ENCODE measurements at regions not wholly inside any gene's neighbourhood (a gene's known extent, or its start where the extent isn't known, plus 50 kb on each side); places are given as distances from the start of the nearest gene placed in this dataset.

DNA sequence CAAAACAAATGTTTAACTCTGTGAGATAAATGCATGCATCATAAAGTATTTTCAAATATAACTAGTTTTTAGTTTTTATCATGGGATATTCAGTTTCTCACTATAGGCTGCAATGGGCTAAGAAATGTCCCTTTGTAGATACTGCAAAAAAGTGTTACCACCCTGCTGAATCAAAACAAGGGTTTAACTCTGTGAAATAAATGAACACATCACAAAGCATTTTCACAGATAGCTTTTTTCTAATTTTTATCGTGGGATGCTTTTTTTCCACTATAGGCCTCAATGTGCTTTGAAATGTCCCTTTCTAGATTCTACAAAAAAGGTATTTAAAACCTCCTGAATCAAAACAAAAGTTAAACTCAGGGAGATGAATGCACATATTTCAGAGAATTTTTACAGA, 541.1 kb downstream of the KCNJ18 start:
- CTCF ChIA-PET, result no interaction called here
- no peak for FAIRE-seq
- BruUV-seq (replicated peaks), result no TSS peak

More for the DNA sequence above, 541.1 kb downstream of the KCNJ18 start:
- H2AFZ ChIP-seq (ENCODE audit: low read depth, low read length), result no peak overlapping the region
- intact Hi-C loops (cut with micrococcal nuclease), result loop anchor here (10.0 kb wide), 1 partner anchor 121 kb away; no protein-coding TSS in a partner anchor
- H3K27me3 ChIP-seq (ENCODE audit: control insufficient read depth in 2 of 2, insufficient read depth in 2 of 2, low read length in 2 of 2), result no peaks in the 10 kb centered on the region
- no peak overlapping the region for H3K4me3 ChIP-seq (replicated peaks in 1 of 3; ENCODE audit: insufficient read depth in 1 of 3, low read depth in 1 of 3, low read length in 3 of 3)
- dilution Hi-C loops (cut with MboI; ENCODE audit: extremely low pct_ligation_motif_present, low sequenced_read_pairs), result no loop called here
- H3K27ac ChIP-seq (ENCODE audit: insufficient read depth, low read depth, low read length), result no peak overlapping the region
- H3K4me2 ChIP-seq (ENCODE audit: insufficient read depth, low read length), result no peak overlapping the region
- no peaks in the 10 kb centered on the region for H3K36me3 ChIP-seq (ENCODE audit: control insufficient read depth in 2 of 2, extremely low read depth in 1 of 2, insufficient read depth in 2 of 2, low read length in 2 of 2)
- H3K9me1 ChIP-seq (replicated peaks; ENCODE audit: control insufficient read depth, extremely low read depth, insufficient read depth, low read length), result no peaks in the 10 kb centered on the region
- no peak overlapping the region for H3K9ac ChIP-seq (replicated peaks; ENCODE audit: extremely low read depth, insufficient read depth, low read length)
- no peak for DNase-seq (ENCODE audit: low read depth, low spot score)
- H4K20me1 ChIP-seq (replicated peaks; ENCODE audit: control insufficient read depth, extremely low read depth, insufficient read depth, low read length), result no peaks in the 10 kb centered on the region
- POLR2A ChIA-PET, result no interaction called here
- H3K9me3 ChIP-seq (replicated peaks; ENCODE audit: control insufficient read depth, insufficient read depth, low read length), result no peaks in the 10 kb centered on the region
- no peaks in the 10 kb centered on the region for H3K79me2 ChIP-seq (ENCODE audit: control insufficient read depth, insufficient read depth, low read length)
- no peaks in the 10 kb centered on the region for H3K4me1 ChIP-seq (ENCODE audit: control insufficient read depth, extremely low read depth, insufficient read depth, low read length)
- TF ChIP-seq, protein P1, sequence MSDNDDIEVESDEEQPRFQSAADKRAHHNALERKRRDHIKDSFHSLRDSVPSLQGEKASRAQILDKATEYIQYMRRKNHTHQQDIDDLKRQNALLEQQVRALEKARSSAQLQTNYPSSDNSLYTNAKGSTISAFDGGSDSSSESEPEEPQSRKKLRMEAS (IDR thresholded peaks at IDR 0.05; ENCODE audit: insufficient read depth, insufficient read length), result no peak
- TF ChIP-seq FOS (IDR thresholded peaks at IDR 0.05; ENCODE audit: borderline replicate concordance, insufficient read depth, low read length) (no peak), MYC (IDR thresholded peaks at IDR 0.05; ENCODE audit: low read depth, low read length) (no peak), GATA2 (IDR thresholded peaks at IDR 0.05; ENCODE audit: insufficient read depth, insufficient read length, low read depth, low read length) (no peak), POLR2AphosphoS5 (IDR thresholded peaks at IDR 0.05; ENCODE audit: insufficient read depth, low read depth, low read length) (no peak), POLR2A (IDR thresholded peaks at IDR 0.05; ENCODE audit: low read depth, low read length) (no peak), JUN (IDR thresholded peaks at IDR 0.05; ENCODE audit: borderline replicate concordance, insufficient read depth, insufficient read length, low read depth) (no peak), EZH2 (IDR thresholded peaks at IDR 0.05; ENCODE audit: borderline replicate concordance, low read depth, low read length, severe bottlenecking) (no peak)
- TF ChIP-seq, protein P2, sequence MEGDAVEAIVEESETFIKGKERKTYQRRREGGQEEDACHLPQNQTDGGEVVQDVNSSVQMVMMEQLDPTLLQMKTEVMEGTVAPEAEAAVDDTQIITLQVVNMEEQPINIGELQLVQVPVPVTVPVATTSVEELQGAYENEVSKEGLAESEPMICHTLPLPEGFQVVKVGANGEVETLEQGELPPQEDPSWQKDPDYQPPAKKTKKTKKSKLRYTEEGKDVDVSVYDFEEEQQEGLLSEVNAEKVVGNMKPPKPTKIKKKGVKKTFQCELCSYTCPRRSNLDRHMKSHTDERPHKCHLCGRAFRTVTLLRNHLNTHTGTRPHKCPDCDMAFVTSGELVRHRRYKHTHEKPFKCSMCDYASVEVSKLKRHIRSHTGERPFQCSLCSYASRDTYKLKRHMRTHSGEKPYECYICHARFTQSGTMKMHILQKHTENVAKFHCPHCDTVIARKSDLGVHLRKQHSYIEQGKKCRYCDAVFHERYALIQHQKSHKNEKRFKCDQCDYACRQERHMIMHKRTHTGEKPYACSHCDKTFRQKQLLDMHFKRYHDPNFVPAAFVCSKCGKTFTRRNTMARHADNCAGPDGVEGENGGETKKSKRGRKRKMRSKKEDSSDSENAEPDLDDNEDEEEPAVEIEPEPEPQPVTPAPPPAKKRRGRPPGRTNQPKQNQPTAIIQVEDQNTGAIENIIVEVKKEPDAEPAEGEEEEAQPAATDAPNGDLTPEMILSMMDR (IDR thresholded peaks at IDR 0.05; ENCODE audit: extremely low read depth in 1 of 2, insufficient read depth in 1 of 2, low read depth in 1 of 2, low read length in 2 of 2), result no peak
